ENCODE measurements at regions not wholly inside any gene's neighbourhood (a gene's known extent, or its start where the extent isn't known, plus 50 kb on each side); places are given as distances from the start of the nearest gene placed in this dataset.

DNA sequence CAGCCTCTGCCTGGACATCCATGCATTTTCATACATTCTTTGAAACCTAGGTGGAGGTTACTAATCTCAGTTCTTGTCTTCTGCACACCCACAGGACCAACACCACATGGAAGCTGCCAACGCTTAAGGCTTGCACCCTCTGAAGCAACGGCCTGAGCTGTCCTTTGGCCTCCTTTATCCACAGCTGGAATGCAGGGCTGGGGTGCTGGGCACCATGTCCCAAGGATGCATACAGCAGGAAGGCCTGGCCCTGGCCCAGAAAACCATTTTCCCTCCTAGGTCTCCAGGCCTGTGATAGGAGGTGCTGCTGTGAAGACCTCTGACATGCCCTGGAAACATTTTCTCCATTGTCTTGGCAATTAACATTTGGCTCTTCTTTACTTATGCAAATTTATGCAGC lies 1168.6 kb downstream of the KCNT2 start:
- Mint-ChIP-seq H3K27ac (ENCODE audit: low read depth, unreplicated experiment) (no peak overlapping the region), H3K27me3 (ENCODE audit: insufficient read depth, unreplicated experiment) (no peaks in the 10 kb centered on the region), H3K9me3 (ENCODE audit: unreplicated experiment) (no peaks in the 10 kb centered on the region), H3K4me1 (ENCODE audit: insufficient read depth, unreplicated experiment) (no peaks in the 10 kb centered on the region), H3K4me3 (ENCODE audit: unreplicated experiment) (no peak overlapping the region), H3K36me3 (ENCODE audit: insufficient read depth, unreplicated experiment) (no peaks in the 10 kb centered on the region)
- BruUV-seq (replicated peaks) = no TSS peak
- CTCF ChIA-PET = no interaction called here
- POLR2A ChIA-PET = no interaction called here
- no peak for DNase-seq (ENCODE audit: unreplicated experiment)
- TF ChIP-seq, protein P1, sequence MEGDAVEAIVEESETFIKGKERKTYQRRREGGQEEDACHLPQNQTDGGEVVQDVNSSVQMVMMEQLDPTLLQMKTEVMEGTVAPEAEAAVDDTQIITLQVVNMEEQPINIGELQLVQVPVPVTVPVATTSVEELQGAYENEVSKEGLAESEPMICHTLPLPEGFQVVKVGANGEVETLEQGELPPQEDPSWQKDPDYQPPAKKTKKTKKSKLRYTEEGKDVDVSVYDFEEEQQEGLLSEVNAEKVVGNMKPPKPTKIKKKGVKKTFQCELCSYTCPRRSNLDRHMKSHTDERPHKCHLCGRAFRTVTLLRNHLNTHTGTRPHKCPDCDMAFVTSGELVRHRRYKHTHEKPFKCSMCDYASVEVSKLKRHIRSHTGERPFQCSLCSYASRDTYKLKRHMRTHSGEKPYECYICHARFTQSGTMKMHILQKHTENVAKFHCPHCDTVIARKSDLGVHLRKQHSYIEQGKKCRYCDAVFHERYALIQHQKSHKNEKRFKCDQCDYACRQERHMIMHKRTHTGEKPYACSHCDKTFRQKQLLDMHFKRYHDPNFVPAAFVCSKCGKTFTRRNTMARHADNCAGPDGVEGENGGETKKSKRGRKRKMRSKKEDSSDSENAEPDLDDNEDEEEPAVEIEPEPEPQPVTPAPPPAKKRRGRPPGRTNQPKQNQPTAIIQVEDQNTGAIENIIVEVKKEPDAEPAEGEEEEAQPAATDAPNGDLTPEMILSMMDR (IDR thresholded peaks at IDR 0.05; ENCODE audit: unreplicated experiment) = no peak
- intact Hi-C loops (cut with micrococcal nuclease) = no loop called here

DNA sequence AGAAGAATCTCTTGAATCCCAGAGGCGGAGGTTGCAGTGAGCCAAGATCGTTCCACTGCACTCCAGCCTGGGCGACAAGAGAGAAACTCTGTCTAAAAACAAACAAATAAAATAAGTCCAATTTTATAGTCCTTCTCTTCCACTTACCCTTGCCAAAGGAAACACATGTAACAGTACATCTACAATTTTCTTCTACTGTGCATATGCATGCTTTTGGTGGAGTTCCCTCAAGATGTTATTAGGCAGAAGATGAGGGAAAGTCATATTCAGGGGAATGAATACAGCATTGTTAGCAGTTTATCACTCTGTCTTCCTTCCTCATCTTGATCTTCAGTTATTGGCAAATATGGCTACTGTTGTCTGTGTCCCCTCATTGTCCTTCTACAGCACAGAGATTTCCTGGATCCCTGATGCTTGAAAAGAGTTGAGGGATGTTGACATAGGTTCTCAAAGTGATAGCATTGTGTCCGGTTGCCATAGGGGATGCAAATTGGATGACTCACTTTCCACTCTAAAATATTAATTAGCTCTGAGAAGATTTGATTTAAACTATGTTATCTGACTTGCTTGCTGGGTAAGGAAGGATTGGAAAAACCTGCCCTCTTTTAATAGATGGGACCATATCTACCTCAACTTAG lies 1173.6 kb downstream of the KCNT2 start:
- TF ChIP-seq, protein P1 (IDR thresholded peaks at IDR 0.05; ENCODE audit: unreplicated experiment) = no peak
- no peak overlapping the region for H3K27ac Mint-ChIP-seq (ENCODE audit: low read depth, unreplicated experiment)
- no peaks in the 10 kb centered on the region for H3K36me3 Mint-ChIP-seq (ENCODE audit: insufficient read depth, unreplicated experiment)
- intact Hi-C loops (cut with micrococcal nuclease) = no loop called here
- DNase-seq (ENCODE audit: unreplicated experiment) = no peak
- ChIA-PET POLR2A (no interaction called here), CTCF (interaction anchor here (0.7 kb wide), 2 partner anchors 59 to 1486 kb away, joined by 3 read pairs; no protein-coding TSS in a partner anchor)
- no peak overlapping the region for H3K4me3 Mint-ChIP-seq (ENCODE audit: unreplicated experiment)
- H3K9me3 Mint-ChIP-seq (ENCODE audit: unreplicated experiment) = no peaks in the 10 kb centered on the region
- no peaks in the 10 kb centered on the region for H3K27me3 Mint-ChIP-seq (ENCODE audit: insufficient read depth, unreplicated experiment)
- no peaks in the 10 kb centered on the region for H3K4me1 Mint-ChIP-seq (ENCODE audit: insufficient read depth, unreplicated experiment)
- no TSS peak for BruUV-seq (replicated peaks)

- Mint-ChIP-seq H3K36me3 (ENCODE audit: insufficient read depth, unreplicated experiment) (no peaks in the 10 kb centered on the region), H3K27ac (ENCODE audit: low read depth, unreplicated experiment) (no peak overlapping the region), H3K27me3 (ENCODE audit: insufficient read depth, unreplicated experiment) (no peaks in the 10 kb centered on the region), H3K4me3 (ENCODE audit: unreplicated experiment) (no peak overlapping the region), H3K9me3 (ENCODE audit: unreplicated experiment) (no peaks in the 10 kb centered on the region), H3K4me1 (ENCODE audit: insufficient read depth, unreplicated experiment) (no peaks in the 10 kb centered on the region)
- CTCF ChIA-PET = interaction anchor here (1.2 kb wide), 1 partner anchor 14 kb away, joined by 4 read pairs; no protein-coding TSS in a partner anchor
- TF ChIP-seq, protein P1 (IDR thresholded peaks at IDR 0.05; ENCODE audit: unreplicated experiment) = no peak
- no peak for DNase-seq (ENCODE audit: unreplicated experiment)
- POLR2A ChIA-PET = no interaction called here
- intact Hi-C loops (cut with micrococcal nuclease) = no loop called here
- no TSS peak for BruUV-seq (replicated peaks)
Observed at GRCh38 chr1:195430826-195431225, 1177.4 kb downstream of the KCNT2 start.

- ChIA-PET CTCF (interaction anchor here (0.5 to 0.6 kb wide), 2 partner anchors 73 to 243 kb away, joined by 4 read pairs; no protein-coding TSS in a partner anchor), POLR2A (no interaction called here)
- Mint-ChIP-seq H3K27ac (ENCODE audit: low read depth, unreplicated experiment) (no peak overlapping the region), H3K36me3 (ENCODE audit: insufficient read depth, unreplicated experiment) (no peaks in the 10 kb centered on the region), H3K4me3 (ENCODE audit: unreplicated experiment) (no peak overlapping the region), H3K27me3 (ENCODE audit: insufficient read depth, unreplicated experiment) (no peaks in the 10 kb centered on the region), H3K9me3 (ENCODE audit: unreplicated experiment) (no peaks in the 10 kb centered on the region), H3K4me1 (ENCODE audit: insufficient read depth, unreplicated experiment) (no peaks in the 10 kb centered on the region)
- DNase-seq (ENCODE audit: unreplicated experiment) = no peak
- intact Hi-C loops (cut with micrococcal nuclease) = no loop called here
- TF ChIP-seq, protein P1 (IDR thresholded peaks at IDR 0.05; ENCODE audit: unreplicated experiment) = no peak
- BruUV-seq (replicated peaks) = no TSS peak
Observed at GRCh38 chr1:195428927-195429326, 1179.3 kb downstream of the KCNT2 start.
